HG03354 (cell line): ENCODE measurements at regions not wholly inside any gene's neighbourhood (a gene's known extent, or its start where the extent isn't known, plus 50 kb on each side); places are given as distances from the start of the nearest gene placed in this dataset.

ENCODE experiments used
- ATAC-seq: cut with Tn5 transposase; IDR thresholded peaks from one replicate; pipeline ENCODE4 v1.9.1; 2021; ENCODE audit warnings: mild to moderate bottlenecking; ENCODE audit not compliant: unreplicated experiment, poor library complexity, severe bottlenecking

GRCh38 chr21:21605521-21605920 is 607.3 kb downstream of the NCAM2 start:
- no peak for ATAC-seq

- no peak for ATAC-seq
Observed at GRCh38 chr21:21606041-21606440, 607.8 kb downstream of the NCAM2 start.

GRCh38 chr21:21612466-21612865 is 614.3 kb downstream of the NCAM2 start:
- no peak for ATAC-seq

- no peak for ATAC-seq
Observed at GRCh38 chr21:21614966-21615365, 616.8 kb downstream of the NCAM2 start.

- ATAC-seq = no peak
Observed at GRCh38 chr21:21622460-21623234, 624.4 kb downstream of the NCAM2 start.

- ATAC-seq = no peak
Observed at GRCh38 chr21:21624674-21625073, 626.5 kb downstream of the NCAM2 start.

- no peak for ATAC-seq
Observed at GRCh38 chr21:21631961-21632360, 633.8 kb downstream of the NCAM2 start.

DNA sequence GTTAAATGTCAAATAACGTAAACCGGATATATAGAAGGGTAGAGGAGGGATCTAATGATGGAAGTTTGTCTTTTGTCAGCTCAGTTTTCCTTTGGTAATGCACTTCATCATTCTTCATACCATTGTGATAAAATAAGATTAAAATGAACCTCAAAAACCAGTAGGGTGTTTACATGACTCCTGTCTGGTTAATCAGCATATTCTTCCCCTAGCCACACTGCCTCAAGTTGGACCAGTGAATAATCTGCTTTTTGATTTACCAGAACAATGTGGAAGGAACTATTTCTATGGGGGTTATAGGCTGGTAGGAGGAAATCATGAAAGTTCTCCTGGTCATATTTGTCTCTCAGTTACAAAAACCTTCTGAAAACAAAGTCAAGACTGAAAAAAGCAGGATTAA is 634.7 kb downstream of the NCAM2 start:
- no peak for ATAC-seq

DNA sequence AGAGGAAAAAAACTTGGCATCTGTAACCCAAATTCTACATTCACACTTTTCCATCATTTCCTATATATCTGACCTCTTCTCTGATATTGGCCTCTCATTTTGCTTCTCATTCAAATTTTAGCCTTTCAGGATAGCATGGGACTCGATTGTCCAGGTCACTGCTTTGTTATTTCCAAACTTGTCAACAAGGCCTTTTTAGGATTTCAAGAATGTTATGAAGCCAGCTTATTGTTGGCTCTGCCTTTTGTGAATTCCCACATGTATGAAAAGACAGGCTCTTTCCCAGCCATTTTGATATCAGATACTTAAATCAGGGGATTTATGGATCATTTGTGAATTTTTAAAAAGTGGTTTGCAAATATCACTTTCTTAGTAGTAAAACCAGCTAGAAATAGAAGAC is 663.5 kb downstream of the NCAM2 start:
- ATAC-seq = no peak

- ATAC-seq = no peak
Observed at GRCh38 chr21:21662776-21663175, 664.6 kb downstream of the NCAM2 start.

GRCh38 chr21:21664871-21665270 is 666.7 kb downstream of the NCAM2 start:
- ATAC-seq = no peak

- ATAC-seq = no peak
Observed at GRCh38 chr21:21666689-21667088, 668.5 kb downstream of the NCAM2 start.

DNA sequence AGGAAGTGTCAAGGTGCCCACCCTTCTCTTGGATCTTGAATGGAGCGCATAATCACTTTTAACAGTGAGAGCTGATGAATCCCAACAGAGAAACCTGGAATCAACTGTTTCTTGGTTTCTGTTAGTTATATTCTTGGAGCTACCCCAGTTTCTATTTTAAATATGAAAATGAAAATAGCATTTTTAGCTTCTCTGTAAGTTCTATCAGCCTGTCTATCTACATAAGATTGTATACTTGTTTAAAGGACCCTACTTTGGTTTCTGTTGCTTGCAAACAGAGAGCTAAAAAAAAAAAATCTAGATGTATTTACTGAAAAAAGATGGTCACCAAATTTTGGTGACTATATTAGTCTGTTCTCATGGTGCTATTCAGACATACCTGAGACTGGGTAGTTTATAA is 670.0 kb downstream of the NCAM2 start:
- no peak for ATAC-seq

DNA sequence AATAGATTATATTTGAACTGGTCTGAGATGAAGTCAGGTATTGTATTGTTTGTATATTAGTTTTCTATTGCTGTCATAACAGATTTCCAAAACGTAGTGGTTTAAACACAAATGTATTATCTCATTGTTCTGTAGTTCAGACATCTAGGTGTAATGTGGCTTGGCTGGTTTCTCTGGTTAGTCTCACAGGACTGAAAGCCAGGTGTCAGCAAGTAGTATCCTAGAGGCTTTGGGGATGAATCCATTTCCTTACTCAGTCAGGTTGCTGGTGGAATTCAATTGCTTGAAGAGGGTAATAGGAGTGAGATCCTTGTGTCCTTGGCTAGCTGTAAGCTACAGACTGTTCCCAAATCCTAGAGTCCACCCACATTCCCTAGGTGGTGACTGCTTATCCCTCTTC is 675.8 kb downstream of the NCAM2 start:
- no peak for ATAC-seq

DNA sequence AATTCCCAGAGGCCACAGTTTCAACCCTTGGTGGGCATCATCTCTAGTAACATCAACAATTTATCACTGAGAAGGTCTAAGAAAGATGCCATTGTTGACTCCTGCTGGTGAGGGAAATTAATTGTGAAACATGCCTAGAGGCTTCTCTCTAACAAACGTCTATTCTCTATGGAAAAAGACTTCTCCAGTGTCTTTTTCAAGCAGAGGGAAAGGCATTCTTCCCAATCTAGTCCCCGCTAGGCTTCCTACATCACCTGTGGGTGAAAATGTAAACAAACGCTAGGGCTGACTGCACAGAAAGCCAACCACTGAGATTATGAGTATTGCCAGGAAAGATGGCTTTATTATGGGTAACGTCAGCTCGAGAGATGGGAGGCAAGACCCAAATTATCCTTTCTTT is 677.4 kb downstream of the NCAM2 start:
- no peak for ATAC-seq

DNA sequence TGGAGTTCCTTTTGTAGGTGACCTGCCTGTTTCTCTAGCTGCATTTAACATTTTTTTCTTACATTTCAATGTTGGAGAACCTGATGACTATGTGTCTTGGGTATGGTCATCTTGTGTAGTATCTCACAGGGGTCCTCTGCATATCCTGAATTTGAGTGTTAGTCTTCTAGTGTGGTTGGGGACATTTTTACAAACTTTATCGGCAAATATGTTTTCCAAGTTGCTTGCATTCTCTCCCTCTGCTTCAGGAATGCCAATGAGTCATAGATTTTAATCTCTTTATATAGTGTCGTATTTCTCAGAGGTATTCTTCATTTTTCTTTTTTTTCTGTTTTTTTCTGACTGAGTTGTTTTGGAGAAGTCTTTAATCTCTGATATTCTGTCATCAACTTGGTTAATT is 684.0 kb downstream of the NCAM2 start:
- ATAC-seq = no peak

- ATAC-seq = no peak
Observed at GRCh38 chr21:21688889-21689288, 690.7 kb downstream of the NCAM2 start.

GRCh38 chr21:21690068-21690665 is 692.0 kb downstream of the NCAM2 start:
- ATAC-seq = no peak

DNA sequence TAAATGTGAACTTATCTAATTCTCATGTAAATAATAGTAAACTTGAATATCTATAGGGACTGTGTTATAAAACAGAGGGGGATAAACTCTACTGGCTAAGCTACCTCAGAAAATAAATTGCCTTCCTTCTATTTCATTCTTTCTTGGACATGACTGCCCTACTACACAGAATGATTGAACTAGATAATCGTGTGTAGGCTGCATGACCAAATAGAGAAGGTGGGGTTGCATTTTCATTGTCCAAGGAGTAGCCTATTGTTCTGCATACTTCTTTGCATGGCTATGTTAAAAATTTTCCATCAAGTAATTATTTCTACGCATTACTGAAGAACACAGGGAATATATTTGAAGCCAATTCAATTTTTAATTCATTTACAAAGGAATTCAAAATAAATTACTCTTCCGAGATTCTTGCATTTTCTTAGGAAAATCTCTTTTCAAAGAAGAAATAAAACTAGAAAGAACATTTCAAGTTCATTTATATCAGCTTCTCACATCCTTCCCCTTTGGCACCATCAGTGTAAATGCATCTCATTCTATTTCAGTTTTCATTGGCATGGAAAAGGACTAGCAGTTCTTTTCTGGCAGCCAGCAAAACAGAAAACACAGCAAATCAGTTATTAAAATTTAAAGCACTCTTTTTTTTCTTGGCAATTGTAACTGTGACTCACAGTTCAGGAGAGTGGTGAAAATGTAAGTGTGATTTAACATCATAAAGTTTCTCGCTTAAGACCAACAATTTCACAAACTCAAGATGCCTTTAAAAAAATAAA is 714.7 kb downstream of the NCAM2 start:
- ATAC-seq = no peak

DNA sequence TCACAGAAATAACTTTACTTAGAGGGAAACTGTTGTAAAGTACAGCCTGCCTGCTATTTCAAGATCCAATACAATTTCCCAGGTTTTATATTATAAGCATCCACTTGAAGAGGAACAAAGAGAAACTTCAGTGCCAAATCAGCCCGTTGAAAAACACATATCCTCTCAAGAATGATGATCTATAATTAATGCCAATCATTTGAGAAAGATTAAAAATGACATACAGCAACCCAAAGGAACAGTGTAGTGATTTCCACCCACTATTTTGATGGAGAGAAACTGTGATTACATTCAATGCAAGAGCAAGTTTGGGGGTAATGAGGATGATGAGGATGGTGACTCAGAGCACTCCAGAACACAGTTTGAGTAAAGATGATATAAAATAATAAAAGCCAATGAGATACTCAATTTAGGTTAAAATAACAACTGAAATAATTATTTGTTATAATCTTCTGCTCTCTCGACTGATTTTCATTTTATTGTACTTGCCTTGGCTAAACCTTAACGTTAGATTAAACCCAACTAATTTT is 715.5 kb downstream of the NCAM2 start:
- no peak for ATAC-seq

GRCh38 chr21:21714426-21714825 is 716.2 kb downstream of the NCAM2 start:
- ATAC-seq = no peak
